Left ventricle myocardium superior (tissue), 1 donor: ENCODE measurements at regions not wholly inside any gene's neighbourhood (a gene's known extent, or its start where the extent isn't known, plus 50 kb on each side); places are given as distances from the start of the nearest gene placed in this dataset.
A peak's percentile ranks its signal among the peaks of the same experiment; 100 is the strongest.

Experiments
- ATAC-seq: fragments of 200-7000 bp; cut with Tn5 transposase; one replicate; pipeline ENCODE4 v1.9.1; 2020; ENCODE audit warnings: mild to moderate bottlenecking, moderate library complexity
- DNase-seq: peaks from one replicate; pipeline ENCODE4 v3.0.0-alpha.2; 2020
- intact Hi-C: fragments of 100-400 bp; cut with micrococcal nuclease; formaldehyde crosslinking; loops from one replicate; pipeline ENCODE4 v1.11.0; 2022
- donor health status: DM: no; HTN: yes; CAD: no; lungs with severe emphysema.

DNA sequence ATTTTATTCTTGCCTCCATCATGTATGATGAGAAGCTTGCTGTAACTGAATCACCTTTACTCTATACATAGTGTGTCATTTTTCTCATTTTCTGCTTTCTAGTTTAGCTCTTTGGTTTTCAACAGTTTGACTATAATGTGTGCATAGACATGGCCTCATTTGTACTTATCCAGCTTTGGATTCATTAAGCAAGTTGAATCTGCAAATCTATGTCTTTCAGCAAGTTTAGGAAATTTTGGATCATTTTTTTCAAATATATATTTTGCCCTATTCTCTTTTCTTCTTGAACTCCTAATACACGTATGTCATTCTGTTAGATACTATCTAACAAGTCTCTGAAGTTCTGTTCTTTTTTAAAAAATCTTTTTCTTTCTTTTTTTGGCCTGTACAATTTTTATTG is 57.8 kb downstream of the PRLHR start:
- DNase-seq (no peak), ATAC-seq (no peak)
- intact Hi-C loops = no loop called here

DNA sequence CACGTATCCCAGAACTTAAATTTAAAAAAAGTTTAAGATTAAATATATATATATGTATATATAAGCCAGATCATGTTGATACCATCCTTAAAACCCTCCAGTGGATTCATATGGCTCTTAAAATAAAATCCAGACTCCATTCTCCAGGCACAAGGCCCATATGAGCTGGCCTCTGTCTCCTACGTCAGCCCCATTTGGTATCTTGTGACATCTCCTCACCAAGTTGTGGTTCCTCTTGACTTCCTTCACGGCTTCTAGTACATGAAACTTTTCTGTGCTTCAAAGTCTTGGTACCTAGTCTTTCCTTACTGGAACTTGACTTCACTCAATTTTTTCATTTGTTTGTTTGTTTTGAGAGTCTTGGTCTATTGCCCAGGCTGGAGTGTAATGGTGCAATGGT is 61.3 kb downstream of the PRLHR start:
- no peak for ATAC-seq
- DNase-seq = no peak
- intact Hi-C loops = no loop called here

DNA sequence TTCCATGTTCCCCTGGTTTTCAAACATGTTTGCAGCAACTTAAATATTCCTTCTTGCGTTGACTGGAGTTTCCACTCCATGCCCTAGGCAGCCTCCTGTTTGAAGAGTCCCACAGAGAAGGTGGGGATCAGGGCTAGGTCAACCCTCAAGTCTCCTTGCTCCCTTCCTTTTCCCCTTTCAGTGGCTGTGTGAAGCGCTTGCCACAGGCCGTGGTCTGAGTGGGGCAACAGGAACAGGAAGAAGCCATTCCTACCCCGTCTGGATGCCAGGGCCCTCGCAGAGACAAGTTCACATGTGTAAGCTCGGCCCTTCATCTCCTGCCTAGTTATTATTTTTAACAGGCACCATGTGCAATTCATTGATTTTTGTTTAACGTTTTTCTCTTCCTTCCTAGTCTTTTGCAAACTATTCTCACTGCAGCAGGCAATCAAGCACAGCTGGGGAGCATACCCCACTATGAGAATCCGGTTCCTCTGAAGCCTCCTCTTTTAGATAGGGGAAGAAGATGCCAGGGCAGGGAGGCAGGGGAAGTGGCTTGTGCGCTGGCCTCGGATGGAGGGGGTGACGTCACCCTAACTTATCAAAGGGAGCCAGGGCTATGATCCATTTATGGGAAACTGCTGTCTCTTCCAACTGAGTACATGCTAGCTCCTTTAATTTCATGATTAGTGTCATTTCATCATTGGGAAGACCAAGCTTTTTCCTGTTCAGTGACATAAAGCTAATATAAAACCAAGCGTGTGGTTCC is 64.2 kb downstream of the PRLHR start:
- DNase-seq (no peak), ATAC-seq (peak; percentile 47)
- intact Hi-C loops = no loop called here

DNA sequence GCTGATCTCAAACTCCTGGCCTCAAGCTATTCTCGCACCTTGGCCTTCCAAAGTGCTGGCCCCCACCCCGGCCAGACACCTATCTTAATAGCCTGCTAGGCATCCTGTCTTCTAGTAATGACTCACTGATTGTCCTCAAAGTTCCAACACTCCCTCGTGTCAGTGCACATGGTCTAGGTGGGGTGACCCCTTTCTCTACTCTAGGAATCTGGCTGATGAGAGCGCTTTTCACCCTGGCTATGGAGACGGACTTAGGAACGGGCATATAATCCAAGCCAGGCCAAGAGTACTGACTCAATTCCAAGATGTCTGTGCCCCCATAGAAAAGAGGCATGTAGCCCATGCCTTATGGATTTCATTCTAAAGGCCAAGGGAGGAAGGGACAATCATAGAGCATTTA is 67.0 kb downstream of the PRLHR start:
- DNase-seq (no peak), ATAC-seq (no peak)
- intact Hi-C loops = no loop called here

DNA sequence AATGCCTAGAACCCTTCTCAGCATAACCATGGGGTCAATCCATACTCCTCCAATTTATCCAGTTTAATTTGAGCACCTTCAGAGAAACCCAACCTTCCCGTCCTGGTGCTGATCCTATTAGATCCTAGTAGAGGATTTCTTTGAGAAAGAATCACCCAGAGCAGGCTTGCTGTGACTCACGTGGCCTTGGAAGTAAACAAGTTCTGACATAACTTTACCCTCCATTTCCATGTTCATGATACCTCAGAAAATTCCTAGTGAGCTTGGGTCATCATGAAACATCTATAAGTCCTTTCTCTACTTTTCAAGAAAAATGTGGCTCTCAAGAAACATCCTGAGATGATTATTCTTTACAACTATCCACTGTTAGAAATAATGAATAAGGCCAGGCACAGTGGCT is 71.7 kb downstream of the PRLHR start:
- ATAC-seq = no peak
- no peak for DNase-seq
- intact Hi-C loops = no loop called here

DNA sequence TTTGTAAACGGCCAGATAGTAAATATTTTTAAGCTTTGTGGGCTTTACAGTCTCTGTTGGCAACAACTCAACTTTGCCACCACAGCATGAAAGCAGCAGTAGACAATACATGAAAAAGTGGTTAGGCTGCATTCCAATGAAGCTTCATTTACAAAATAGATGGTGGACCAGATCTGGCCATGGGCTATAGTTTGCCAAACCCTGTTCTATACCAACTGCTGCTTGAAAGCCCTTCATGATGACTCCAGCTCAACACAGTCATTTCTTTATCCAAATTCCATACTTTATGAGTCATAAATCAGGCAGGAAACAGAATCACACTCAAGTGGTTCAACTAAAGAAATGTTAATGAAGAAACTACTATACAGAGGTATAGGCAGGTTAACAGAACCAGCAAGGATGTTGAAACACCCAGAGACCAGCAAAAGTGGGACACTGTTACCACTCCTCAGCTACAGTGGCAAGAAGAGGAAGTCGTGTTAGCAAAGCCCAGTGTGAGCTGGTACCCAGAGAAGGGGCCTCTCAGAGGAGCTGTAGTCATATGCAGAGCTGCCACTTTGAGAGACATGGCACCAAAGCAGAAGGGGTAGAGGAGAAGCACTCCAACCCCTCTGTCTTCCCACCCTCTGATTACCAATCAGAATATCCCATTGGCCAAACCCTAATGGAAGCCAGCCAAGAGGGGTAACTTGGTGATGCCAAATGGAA is 72.5 kb downstream of the PRLHR start:
- no peak for ATAC-seq
- DNase-seq = no peak
- intact Hi-C loops = no loop called here

DNA sequence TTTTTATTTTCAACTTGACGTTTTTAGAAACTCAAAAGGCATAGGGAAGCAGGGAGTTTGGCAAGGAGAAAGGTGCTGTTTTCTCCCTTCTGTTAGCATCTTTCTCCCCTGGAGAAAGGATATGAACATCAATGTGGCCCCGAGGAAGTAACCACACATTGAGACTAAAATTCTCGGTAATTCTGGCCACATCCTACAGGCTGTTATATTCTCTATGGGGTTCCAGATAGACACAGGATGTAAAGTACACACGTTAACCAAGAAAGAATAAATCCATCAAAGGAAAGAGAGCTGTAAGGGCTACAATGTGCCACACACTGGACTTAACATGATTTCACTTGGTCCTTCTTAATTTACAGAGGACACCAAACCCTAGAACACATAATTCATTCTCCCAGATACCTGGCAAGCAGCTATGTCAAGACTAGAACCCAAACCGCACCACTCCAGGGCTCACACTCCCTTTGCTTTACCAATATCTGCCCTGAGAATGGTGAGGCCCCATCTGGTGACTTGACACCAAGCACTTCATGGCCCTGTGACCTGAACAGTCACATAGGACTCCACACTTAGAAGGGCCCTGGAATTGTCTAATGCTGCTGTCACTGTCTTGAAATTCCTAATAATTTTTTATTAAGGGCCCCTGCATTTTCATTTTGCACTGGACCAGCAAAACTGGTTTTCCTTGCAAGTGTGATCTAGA is 73.9 kb downstream of the PRLHR start:
- ATAC-seq (no peak), DNase-seq (no peak)
- intact Hi-C loops = no loop called here

DNA sequence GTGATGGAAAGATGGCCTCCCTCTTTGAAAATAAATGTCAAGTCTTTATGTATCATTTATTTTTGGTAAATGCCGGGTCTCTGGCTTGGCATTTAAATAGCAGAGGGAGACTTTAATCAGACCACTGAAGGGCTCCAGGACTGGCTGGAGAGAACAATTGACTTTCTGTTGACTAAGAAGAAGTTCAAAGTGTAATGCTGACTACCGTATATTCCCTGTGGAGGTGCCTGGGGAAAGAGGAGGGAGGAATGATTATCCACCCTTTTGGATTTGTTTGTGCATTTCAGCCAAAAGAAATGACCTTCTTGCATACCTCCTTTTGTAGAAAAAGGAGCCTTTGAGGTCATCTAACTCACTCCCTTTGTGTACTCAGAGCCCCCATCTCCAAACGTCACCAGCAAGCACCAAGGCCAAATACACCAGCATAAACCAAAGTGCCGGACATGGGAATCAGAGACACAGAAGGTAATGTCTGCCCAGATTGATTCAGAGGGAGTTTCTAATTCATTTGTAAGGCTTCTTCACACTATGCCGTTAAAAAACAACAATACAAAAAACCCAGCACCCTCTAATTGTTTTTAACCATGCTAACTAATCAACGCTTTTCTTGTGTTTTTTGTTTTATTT is 75.2 kb downstream of the PRLHR start:
- DNase-seq (no peak), ATAC-seq (no peak)
- intact Hi-C loops = no loop called here

DNA sequence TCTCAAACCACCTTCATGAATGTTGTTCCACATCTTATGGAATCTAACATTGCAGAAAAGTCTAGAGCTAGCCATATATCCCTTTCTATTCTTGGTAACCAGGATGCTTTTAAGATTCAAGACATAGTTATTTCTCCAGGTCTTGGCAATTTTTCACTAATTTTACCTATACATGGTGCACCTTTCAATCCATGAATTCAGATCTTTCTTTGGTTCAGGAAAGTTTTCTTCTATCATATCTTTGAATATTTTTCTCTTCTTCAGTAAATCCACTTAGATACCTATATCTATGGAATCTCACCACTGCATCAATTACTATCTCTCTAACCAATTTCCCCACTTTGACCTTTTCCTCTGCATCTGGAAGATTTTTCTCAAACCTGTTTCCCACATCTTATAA is 77.4 kb downstream of the PRLHR start:
- DNase-seq (no peak), ATAC-seq (no peak)
- intact Hi-C loops = no loop called here

DNA sequence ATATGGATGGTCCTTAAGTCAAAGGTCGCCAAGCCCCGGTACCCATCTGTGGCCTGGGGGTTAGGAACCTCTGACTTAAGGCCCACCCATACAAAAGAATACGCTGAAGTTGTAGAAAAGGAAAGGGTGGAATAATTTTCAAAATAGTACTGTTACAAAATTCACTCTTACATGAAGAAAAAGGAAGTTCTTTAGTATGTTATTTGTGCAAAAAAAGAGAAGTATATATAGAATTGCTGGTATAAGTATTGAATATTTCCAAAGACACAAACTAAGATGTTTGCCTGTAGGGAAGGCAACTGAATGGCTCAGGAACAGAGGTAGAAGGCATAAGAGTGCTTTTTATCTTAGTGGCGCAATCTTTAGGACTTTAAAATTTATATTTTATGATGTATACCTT is 78.7 kb downstream of the PRLHR start:
- intact Hi-C loops = no loop called here
- no peak for ATAC-seq
- no peak for DNase-seq

DNA sequence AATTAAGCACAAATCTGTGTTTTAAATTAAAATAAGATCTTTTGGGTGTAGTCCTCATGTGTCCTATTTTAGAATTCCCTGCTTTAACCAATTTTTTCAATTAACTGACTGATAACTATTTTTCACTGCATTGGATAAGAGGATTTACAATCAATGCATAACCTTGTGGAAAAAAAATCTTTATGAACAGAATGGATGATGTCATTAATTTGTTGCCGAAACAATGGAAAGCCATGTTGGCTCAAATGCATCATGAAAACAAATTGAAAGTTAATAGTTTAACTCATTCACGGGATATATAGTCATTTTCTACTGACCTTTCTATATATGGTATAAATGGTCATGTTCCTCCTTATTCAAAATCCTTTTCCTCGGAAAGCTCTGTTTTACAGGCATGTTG is 82.3 kb downstream of the PRLHR start:
- DNase-seq (no peak), ATAC-seq (no peak)
- intact Hi-C loops = no loop called here

DNA sequence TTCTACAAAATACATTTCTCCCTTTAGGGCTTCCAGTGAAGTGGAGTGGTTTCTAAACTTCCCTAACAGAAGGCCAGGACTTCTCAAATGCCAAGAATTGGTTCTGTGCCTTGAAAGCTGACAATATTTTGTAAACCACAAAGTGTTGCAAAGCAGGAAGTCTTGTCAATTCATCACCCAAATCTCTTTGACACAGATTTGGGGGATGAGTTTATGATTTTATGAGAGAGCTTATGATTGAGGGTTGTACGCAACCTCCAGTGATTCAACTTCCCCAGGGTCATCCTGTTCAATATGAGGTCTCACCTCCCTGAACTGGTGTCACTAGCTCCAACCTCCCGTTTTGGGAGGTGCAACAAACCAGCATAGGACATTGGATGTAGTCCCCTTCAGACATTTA is 83.7 kb downstream of the PRLHR start:
- ATAC-seq (no peak), DNase-seq (no peak)
- intact Hi-C loops = no loop called here

DNA sequence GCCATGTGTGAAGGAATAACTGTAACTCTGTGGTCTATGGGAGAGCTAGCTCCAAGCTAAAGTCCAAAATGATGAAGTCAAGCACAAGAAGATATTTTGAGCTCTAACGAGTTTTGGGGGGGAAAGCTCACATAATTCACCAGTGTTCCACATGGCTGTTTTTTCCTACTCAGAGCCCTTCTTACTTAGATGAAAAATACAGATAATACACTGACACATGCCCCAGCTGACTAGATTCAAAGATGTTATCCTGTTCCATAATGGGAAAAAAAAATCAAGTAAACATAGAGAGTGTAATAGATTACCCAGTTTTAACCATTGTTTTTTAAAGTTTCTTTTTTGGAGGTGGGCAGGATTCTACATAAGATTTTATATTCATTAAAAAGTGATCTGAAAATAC is 86.6 kb downstream of the PRLHR start:
- no peak for ATAC-seq
- intact Hi-C loops = no loop called here
- no peak for DNase-seq

DNA sequence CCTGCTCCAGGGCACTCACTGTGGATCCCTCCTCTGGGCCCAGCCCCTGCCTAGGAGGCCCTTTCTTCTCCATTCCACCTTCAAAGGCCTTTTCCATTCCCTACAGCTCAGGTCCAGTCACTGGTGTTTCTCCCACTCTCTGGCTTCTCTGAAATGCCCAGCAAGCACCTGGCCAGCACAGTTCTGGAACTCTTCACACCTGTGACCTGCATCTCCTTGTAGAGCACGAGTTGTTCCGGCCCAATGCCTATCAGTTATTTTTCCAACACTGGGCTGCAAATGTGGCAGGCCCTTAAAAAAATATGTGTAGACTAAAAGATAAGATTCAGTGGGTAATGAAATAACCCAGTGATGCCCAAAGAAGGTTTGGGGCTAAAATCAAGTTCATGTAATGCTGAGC is 87.1 kb downstream of the PRLHR start:
- ATAC-seq (no peak), DNase-seq (no peak)
- intact Hi-C loops = no loop called here

DNA sequence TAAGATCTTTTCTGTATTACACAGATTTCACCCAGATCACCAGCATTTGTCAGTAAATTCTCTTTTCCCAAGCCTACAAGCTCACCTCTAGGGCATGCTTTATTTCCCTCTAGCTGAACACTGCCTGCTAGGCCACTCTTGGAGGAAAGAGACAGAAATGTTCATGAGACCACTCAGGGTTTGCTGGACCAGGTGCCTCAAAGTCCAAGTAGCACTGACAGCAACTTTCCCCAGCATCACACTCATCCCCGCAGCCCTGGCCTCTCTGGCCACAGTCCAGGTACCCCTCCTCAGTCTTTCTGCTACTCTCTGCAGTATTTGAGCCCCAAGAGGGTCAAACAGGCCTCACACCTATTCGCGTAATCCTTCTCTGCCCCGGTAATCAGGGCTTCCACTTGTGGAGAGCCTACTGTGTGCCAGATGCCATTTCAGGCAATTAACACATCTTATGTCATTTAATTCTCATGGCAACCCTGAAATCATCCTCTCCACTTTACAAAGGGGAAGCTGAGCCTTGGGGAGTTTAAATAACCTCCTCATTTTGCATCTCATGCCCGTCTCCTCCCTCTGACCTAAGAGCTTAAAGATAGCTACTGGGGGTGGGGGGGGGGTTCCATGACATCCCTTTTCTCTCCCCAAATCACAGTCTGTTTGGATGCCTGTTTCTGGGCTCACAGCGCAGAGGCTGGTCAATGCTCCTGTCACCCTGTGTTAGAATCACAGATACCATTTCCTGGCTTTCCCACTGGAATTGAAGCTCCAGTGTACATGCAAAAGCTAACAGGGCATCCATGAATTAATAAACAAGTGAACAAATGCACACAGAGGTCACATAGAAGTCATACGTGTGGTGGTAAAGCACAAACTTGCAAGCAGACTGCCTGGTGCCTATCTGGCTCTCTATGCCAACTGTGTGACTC is 88.5 kb downstream of the PRLHR start:
- intact Hi-C loops = no loop called here
- ATAC-seq = no peak
- no peak for DNase-seq

DNA sequence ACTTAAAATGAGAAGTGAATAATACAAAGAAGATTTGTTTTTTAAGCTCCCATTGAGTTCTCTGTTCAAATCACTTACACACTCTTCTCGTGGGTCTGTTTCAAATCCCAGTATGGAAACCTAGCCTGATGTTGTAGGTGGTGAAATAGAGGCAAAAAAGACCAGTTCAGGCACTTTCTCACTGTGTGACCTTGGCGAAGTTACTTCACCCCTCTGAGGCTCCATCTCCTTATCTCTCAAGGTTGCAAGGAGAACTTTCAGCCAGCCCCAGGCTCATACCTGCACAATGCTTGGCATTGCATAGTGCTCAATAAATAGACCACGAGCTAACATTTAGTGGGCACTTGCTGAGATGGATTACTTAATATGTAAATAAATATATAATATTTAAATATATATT is 90.1 kb downstream of the PRLHR start:
- DNase-seq (no peak), ATAC-seq (no peak)
- intact Hi-C loops = no loop called here

DNA sequence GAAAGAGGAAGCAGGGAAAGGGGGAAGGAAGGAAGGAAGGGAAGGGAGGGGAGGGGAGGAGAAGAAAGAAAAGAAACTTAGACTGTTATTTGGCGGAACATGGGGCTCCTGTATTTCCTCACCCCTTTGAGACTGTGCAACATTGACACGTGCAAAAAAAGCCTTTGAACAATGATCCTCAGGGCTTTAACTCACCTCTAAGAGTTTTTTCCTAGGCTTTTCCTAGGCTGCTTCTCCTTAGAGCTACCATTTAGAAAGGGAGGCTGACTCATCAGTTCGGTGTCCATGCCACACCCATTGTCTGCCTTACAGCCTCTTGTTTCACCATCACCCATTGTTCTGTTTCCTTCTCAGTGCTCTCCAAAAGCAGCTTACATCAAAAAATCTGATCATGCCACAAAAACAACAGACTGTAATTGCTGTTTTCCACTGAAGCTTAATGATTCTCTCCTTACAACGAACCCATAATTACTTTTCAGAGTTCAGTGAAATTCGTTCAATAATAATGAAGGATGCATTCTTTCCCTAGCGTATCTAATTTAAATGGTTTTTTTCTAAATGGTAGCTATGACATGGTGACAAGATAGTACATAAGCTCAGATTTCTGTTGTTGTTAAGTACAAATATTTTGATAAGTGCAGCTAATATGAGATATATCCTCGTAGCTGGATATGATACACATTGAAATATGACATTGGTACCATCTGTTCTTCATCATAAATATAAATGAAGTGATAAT is 90.8 kb downstream of the PRLHR start:
- DNase-seq (no peak), ATAC-seq (no peak)
- intact Hi-C loops = no loop called here

DNA sequence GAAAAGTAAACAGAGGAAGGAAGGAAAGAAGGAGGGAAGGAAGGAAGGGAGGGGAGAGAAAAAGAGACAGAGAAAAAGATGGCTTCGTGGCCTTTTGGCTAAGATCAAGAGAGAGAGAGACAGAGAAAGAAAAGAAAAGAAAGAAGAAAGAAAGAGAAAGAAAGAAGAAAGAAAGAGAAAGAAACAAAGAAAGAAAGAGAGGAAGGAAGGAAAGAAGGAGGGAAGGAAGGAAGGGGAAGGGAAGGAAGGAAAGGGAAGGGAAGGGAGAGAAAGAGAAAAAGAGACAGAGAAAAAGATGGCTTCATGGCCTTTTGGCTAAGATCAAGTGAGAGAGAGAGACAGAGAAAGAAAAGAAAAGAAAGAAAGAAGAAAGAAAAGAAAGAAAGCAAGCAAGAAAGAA is 91.4 kb downstream of the PRLHR start:
- ATAC-seq (no peak), DNase-seq (no peak)
- intact Hi-C loops = no loop called here

DNA sequence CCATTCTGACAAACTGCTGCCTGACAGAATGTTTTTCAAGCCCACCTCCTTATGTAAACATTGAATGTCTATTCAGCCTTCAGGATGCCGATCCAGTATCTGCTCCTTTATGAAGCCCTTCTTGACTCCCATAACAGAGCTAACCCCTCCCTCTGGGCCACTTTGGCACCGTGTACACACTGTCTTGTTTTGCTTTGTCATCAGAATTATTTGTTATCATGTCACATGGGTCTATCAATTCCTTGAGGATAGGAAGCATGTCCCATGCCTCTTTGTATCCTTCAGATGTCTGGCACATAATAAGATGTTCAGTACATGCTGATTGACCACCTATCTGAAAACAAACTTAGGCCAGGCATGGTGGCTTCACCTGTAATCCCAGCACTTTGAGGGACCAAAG is 92.3 kb downstream of the PRLHR start:
- DNase-seq = no peak
- intact Hi-C loops = no loop called here
- no peak for ATAC-seq
